CD4-positive, alpha-beta T cell treated with Interleukin-15 for 1 hour (primary cell): ENCODE measurements at regions not wholly inside any gene's neighbourhood (a gene's known extent, or its start where the extent isn't known, plus 50 kb on each side); places are given as distances from the start of the nearest gene placed in this dataset.

ENCODE experiments used
- DNase-seq: peaks from one replicate; pipeline ENCODE4 v3.0.0-alpha.2; 2020

DNA sequence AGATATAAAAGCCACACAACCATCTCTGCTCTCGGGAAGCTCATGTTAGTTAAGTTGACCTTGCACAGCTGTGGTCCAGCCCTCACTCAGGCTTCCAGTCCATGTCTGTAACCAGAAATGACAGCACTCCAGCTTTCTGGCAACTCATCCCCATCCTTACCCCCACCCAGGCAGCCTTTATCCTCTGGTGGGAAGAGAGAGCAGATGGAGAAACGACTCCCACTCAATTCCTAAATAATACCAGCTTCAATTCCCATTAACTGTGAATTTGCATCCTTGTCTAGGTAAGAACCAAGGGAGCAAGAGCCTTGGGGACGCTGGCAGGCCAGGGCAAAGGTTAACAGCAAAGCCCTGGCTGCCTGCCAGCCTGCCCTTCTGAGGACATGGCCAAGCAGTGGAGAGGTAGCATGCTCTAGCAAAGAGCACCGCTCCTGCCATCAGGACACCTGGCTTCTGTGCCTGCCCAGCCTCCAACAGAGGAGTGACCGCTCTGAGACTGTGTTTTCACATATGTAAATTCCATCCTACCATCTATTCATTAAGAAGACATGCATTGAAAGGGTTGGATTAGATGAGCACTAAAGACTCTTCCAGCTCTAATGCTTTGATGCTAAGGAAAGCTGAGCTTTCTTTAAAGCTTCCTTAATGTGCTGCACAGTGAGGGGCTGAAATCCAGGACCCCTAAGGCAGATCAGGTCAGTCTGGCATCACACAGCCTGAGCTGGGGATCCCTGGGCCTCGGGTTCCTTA lies 236.1 kb downstream of the GRIN2B start:
- DNase-seq = no peak

DNA sequence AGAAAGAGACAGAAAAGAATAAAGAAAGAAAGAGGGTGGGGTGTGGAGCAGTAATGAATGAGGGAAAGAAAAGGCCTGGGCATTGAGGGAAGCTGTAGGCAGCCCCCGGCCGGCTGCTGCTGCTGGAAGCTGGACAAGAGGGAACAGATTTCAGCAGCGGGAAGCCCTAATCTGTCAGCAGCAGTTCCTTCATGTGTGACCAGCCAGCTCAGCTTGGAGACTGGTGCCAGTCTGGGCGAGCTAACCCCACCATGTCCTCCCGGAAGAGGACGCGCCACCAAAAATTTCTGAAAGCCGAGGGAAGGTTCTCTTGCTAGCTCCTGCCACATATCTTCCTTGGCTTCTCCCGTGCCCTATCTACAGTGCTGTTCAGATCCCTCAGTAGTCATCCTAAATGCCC lies 236.8 kb downstream of the GRIN2B start:
- DNase-seq = no peak

DNA sequence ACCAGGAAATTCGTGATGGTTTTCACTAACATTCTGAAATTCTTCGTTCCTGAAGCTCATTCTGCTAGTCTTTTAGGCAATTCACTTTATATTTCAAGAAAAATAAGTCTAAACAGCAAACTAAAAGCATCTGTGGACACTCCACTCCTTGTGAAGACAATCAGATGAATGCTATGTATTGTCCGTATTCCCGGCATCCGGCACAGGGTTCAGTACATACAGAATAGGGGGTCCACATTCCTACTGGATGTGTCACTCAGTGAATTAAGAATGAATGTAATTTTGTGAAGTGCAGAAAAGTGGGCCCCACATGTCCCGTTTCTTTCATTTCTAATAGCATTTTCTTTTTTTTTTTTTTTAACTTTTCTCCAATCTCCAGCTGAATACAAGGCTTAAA lies 241.3 kb downstream of the GRIN2B start:
- DNase-seq = no peak

DNA sequence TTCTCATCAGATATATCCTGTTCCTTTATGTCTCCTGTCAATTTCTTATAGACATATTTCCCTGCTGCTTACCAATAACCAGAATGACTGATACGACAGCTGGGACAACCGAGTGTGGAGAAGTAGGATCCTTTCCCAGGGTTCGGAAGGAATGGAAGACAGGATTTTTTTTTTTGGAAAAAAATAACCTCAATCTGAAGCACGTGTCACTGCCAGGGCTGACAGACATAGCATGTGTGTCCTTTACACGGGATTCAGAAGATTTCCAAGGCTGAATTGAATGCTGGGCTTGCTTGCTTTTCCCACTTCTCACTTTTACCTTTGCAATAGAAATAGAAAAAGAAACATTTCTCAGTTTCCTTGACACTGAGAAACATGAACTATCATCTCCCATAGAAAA lies 245.7 kb downstream of the GRIN2B start:
- no peak for DNase-seq

DNA sequence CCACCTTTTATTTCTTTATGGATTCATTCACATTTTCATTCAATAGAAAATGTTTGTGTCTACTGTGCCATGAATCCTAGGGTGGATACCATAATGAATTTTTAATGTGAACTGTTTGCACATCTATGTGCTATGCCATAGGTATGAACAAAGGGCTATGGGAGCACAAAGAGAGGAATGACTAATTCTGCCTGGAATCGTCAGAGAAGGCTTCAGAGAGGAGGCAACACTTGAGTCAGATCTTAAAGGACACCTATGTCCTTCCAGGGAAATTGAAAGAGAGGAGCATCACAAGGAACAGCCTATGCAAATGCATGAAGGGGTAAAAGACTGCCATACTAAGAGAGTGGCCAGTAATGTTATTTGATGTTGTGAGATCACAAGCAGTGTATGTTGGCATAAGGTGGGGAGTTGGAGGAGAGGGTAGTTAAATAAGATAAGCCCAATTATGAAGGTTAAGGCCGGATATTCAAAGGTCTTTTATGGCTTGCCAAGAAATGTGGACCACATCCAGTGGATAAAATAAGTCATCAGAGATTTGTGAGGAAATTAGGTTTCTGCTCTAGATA lies 246.7 kb downstream of the GRIN2B start:
- no peak for DNase-seq

DNA sequence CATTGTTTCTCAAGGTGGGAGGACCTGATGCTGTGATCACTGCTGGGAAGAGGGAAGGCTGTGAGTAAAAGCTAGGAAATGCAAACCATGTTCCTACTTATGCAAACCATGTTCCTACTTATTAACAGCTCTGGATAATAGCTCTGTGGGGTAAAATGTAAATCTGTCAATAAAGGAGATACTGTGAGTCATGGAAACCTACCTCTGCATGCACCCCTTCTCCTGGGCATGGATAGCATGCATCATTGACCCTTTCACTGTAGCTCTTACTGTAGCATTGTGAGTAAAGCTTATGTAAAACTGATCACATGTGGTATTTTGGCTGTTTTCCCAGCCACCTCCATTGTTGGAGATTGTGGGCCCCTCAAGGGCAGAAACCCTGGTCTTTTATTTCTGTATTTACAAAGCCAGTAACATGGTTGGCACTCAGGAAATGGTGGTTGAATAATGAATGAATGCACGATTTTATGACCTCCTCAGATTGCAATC lies 253.7 kb downstream of the GRIN2B start:
- no peak for DNase-seq

DNA sequence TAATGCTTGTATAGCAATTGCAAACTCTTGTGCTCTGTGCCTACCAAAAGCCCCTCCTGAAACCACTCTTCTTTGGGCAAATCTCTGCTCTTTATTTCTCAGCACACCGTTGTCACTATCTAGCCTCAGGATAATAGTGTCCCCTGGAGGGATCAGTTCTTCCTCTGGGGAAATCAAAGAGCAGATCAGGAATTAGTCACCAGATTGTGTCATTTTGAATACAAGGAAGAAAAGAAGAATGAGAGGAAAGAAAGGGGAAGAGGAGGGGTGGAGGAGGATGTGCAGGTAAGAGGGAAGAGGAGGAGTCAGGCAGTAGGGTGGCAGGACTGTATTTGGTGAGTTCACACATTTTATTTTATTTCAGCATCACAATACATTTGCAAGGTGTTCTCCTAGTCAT lies 256.4 kb downstream of the GRIN2B start:
- DNase-seq = no peak

DNA sequence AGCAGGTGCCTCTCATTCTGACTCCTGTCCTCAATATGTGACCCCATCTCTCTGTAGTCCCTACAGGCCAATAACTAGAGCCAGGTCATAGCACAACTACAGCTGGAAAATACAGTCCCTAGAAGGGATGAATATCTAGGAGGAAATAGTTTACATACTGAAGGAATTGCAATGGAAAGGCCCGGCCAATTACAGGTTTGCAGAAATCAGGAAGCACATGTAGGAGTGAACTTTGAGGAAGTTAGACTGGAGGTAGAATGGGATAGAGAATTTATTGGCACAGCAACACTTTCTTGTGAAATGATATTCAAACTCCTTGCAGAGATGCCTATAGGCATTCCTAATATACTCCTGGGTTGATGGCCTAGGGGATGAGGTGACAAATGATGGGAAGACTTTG lies 257.3 kb downstream of the GRIN2B start:
- no peak for DNase-seq

DNA sequence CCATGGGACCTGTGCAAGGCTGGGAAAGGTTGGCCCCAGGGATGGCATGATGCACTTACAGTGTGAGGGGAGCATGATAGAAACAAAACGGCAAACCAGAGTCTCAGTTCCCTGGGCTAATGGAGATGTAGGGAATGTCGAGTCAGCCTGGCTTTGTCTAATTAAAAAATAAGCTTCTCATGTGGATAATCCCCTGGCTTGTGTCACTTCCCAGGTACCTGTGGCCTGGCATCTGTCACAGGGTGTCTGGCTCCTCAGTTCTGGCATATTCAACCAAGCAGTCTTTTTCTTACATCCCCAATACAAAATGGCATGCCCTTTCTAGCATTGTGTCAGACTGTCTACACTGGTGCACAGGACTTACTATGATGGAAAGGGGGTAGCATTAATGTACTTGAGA lies 261.4 kb downstream of the GRIN2B start:
- DNase-seq = no peak

DNA sequence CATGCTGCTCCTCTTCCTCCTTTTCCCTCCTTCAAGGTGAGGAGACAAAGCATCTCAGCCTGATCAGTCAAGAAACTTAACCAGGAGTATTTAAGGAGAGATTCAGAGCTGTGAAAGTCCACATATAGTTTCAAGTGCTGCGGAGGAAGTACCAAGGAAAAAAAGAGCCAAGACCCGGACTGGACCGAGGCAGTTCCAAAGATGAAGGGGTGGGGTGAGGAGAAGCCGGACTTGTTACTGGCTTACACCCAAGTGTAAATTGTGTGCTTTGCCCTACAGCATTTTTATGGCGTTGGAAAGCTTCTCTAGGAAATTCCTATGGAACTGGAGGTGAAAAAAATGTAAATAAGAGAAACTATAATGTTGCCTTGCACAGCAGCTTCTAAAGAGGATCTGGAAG lies 263.1 kb downstream of the GRIN2B start:
- DNase-seq = no peak

DNA sequence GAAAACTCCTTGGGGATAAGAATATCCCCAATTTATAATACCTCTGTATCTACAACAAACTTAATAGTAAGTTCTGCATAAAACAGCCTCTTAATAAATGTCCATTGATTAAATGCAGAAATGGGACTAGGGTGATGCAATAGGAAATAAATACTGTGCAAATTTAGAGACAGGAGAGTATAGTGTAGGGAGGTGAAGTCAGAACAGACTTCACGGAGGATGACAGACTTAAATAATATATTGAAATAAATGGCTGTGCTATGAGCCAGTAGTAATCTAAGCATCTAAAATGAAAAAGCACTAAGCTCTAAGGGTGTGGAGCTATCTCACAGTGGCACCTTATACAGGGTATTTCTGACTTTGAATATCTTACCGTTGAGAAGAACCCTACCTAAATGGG lies 265.3 kb downstream of the GRIN2B start:
- no peak for DNase-seq

DNA sequence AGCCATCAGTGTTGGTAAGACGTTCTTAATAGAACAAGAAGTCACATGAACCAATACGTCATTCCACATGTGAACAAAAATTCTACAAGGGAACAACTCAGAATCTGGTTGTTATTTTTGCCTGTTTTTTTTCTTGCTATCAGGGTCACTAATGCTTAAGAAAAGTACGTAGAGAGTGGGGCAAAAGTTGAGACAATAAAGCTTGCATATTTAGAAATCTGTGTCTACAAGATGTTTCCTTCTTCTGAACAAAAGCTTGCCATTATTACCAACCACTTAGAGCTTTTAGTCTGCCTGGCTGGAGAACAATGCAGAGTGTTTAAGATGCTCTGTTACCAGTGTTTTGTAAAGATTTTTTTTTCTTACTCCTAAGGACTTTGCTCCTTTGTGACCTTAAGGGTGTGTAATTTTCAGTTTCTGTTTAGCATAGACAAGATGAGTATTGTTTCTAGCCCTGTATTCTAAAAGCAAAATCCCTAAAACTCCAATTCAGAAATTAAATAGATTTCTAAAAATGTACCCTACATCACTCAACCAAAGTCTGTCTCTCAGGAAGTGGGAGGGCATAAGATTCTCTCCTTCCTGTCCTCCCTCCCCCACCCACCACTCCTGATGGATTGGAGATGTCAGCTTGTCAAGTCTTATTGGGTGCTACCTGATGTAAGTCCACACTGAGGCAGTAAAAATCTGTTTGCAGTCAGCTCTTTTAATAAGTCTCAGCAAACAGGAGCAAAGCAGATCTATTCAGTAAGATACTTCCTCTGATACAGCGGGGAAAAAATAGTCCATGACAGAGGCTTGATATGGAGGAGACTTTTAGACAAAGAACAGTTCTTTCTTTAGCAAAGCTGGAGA lies 267.6 kb downstream of the GRIN2B start:
- no peak for DNase-seq

DNA sequence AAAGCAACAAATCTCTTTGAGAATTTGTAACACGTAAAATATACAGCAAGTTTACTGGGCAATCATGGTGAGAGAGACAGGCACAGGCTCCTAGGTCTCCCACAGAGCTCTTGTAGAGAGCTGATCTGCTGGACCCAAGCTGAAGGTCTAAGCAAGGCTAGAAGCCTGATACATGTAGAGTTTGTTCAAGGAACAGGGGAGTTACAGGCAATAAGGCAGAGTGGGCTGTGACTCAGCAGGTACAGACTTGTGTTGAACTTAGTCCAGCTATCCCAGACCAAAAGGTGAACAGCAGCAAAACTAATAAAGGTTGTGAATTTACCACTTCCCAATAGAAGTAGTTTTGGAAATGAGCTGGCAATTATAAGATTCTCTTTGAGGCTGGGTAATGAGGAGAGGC lies 273.6 kb downstream of the GRIN2B start:
- DNase-seq = no peak

DNA sequence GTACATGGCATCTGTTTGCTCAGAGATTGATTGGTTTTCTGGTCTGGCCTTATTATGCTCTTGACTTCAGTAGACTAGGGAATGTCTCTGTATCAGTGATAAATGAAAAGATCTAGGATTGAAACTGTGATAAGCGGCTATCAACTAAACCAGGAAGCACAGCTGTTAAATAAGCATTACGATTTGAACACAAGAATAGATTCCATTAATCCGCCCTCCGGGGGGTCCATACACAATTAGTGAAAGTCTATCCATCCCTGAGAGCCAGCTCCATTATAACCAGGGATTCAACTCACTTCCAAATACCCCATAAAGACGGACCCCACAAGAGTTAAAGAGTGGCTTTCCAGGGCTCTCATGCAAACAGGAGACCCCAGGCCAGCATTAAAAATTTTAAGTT lies 279.0 kb downstream of the GRIN2B start:
- no peak for DNase-seq

DNA sequence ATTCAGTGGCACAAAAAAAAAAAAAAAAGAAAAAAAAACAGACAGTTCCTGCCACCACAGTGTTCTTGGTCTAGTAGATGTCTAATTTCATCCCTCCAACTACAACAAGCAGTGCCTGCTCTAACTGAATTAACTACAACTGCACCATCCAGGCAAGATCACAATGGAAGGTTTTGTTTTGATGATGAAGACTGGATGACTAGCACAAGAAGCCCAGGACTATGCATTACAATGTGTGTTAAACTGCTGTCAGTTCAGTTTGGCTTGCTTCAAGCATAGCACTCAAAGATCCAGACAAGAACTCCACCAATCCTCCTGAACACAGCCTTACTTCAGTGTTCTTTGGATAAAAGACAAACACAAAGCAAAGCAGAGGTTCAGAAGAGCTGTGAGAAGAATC lies 279.9 kb downstream of the GRIN2B start:
- DNase-seq = no peak

DNA sequence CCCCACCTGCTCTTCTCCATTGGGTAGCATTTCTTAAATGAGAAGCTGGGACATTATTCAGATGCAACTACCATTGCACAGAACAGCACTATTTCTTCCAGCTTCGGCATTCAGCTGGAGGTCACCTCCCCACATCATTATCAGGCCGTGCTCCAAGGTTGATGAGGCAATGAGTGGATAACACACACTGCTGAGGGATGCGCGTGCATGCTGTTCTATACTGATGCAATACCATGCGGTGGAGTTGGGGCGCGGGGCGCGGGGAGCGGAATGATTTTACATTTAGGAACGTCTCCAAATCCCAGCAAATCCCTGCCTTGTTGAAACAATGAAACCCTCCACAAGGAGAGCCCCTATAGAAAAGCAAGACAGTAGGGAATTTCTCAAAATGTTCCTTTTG lies 283.4 kb downstream of the GRIN2B start:
- DNase-seq = no peak

DNA sequence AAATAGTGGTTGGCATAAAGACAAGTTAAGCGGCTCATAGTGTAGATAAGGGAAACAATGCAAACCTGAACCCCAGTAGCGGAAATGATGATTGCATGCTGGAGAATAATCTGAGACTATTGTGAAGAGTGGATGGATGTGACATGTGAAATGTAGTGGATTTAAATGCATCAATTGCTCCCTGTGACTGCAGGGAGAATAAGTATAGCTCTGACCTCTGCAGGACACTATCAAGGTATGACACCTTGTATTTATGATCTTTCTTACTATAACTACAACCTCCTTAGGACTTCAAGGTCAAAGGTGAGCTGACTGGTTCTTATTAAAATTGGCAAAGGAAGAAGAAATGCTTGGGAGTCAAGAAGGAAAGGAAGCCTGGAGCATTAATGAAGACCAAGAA lies 285.6 kb downstream of the GRIN2B start:
- DNase-seq = no peak

DNA sequence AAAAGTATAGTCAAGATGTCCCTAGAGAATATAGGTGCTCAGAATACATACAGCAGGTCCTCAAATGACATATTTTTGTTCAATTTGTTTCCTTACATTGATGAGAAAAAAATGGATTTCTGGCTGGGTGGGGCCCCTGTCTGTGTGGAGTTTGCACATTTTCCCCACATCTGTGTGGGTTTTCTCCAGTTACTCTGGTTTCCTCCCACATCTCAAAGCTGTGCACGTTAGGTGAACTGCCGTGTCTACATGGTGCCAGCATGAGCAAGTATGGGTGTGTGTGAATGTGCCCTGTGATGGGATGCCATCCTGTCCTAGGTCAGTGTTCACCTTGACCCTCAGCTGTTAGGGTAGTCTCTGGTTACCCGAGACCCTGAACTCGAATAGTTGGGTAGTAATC lies 289.1 kb downstream of the GRIN2B start:
- no peak for DNase-seq

DNA sequence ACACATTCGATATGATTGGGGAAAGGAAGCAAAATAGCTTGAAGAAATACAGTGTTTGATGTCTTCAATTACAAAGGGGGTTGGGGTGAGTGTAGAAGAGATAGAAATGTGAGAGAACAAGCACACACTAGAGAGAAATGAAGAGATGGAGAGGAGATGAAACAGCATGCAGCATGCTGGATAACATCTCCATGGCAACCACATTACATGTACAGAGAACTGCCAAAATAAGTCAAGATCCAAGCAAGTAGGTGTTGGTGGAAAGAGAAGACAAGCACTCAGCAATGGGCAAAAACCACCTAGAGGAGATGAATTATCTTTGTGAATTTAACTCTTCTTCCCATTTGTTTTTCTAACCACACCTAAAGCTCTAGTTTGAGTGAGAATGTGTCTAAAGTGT lies 289.8 kb downstream of the GRIN2B start:
- no peak for DNase-seq

DNA sequence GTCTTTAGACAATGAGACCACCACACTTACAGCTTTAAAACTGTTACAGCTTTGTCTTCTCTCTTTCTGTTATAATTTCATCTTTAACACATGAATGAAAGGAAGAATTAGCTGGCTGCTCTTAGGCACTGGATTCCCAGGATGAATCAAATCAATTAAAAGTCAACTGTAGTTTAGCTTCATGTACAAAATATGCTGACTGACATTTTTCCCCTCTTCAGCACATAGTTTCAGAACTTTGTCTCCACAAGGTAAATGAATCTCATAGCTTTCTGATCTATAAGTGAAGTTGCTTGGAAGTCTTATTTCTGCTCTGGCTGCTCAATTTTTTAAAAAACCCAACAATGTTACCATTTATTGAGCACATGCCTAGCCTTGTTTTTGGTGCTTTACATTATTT lies 293.8 kb downstream of the GRIN2B start:
- DNase-seq = no peak

DNA sequence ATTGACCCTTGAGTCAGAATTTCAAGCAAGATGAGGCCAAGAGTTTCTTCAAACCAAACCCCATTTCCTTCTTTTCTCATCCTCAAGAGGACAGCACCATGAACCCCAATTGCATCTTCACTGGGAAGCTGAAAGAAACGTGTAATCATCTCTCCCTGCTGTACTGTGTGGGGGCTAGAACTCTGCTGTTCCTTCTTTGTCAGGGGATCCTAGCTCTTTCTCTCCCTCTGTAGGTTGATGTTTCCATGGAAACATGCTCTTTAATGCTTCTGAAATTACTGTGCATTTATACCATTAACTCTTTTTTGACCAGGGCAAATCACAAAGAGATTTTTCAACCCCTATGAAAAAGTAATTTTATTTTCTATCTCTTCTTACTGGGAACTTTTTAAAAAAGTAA lies 295.1 kb downstream of the GRIN2B start:
- DNase-seq = no peak

DNA sequence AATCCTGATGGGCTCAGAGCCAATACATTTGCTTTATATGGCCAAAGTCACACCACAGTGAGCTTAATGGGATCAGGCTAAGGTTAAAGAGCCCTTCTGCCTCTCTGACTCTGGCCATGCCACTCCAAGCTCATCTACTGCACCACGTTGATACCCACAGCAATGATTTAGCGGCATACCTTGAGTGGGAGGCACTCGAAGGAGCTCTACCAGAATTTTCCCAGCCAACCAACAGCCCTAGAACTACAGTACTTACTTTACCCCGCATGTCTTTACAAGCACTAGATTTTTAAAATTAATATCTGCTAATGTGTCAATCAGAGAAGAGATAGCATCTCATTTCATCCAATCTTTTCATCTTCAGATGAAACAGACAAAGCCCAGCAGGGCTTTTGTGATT lies 300.5 kb downstream of the GRIN2B start:
- DNase-seq = no peak

DNA sequence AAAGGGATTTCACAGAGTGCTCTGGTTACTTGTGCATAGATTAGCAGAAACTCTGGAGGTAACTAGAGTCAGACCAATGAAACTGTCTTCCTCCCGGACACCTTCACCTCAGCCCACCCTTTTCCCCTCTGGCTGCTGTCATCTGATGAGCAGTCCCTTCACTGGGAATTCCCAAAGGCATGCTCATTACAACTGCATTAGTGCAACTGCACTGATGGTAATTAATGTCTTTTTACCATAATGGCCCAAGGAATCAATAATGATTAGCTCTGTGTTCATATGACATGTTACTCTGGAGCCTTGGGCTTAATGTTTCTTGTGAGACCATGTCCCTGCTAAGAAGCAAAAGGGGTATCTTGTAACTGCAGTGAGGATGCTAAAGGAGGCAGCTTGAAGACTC lies 304.5 kb downstream of the GRIN2B start:
- DNase-seq = no peak

DNA sequence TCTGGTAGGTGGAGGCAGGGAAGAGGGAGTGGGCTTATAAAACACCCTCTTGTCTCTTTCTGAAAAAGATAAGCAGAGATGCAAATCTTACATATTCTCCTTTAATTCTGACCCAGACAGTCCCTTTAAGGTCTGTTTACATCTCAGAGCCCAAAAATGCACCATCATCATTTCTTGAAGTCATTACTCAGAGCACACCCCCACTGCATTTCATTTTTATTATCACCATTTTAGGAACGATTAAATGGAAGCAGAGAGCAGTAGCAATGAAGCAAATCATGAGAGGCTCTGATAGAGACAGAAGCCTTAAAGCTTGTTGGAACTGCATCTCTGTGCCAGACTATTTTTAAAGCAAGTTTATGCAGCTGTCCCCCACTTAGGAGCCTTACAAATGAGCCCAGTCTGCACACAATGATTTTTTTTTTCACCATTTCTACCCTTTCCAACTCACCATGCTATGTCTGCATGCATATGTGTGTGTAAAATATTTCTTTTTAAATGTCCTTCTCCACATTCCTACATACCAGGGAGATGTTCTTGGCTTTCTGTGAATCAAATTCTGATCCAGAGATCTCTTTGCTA lies 311.0 kb downstream of the GRIN2B start:
- DNase-seq = no peak
